ENCODE measurements at regions not wholly inside any gene's neighbourhood (a gene's known extent, or its start where the extent isn't known, plus 50 kb on each side); places are given as distances from the start of the nearest gene placed in this dataset.
A peak's percentile ranks its signal among the peaks of the same experiment; 100 is the strongest.
"Not testable (repeated sequence)": the region's sequence is repeated elsewhere in the genome, so short reads cannot be mapped to it uniquely, and the experiment has no call there.

DNA sequence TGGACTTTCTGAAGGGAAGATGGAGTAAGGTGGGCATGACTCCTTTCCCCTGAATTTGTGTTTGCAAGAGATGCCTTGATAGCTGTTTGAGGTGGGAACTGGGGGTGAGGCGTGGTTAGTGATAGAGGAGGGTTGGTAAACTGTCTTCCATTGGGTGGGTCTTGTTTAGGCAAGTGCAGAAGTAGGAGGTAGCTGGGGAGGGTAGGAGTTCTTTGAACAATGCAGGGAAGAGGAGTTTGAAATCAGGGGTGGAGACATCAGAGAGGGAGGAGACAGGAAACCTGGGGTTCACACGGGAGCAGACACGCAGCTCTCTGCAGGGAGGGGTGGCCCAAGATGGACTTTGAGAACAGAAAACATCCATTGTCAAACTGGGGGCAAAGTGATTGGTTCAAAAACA lies 267.1 kb downstream of the TSN start:
- DNase-seq, result no peak

DNA sequence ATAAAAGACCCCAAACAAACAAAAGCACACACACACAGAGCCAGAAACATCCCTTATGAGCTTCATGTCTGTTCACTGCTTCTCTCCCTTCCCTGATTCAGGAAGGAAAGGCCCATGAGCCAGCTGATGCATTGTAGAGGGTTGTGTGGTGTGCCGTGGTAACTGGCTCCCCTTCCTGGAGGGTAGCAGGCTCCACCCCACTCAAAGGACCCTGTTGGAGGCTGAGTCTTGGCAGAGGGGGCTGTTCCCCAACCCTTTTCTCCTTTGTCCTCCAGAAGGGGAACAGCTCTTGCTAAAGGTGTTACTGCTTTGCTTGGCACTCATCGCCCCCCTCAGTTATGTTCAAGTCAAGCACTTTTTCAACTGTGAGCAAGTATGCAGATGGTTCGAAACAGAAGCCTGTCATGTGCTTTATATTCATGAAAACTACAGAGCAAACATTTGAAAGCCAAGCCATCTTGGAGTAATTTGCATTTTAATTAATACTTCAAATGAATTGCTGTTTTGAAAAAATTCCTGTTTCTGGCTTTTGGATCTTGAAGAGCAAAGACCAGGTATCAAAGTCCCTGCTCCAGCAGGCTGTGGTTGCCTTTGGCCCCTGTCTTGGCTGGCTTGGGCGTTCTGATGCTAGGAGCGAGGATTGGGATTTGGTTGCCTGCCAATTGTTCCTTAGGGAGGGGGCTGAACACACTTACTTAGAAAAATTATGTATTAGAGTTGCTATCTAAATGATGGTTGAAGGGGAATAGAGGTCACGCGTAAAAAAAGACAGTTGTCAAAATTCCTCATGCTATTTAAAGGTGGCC lies 267.8 kb downstream of the TSN start:
- DNase-seq, result no peak

DNA sequence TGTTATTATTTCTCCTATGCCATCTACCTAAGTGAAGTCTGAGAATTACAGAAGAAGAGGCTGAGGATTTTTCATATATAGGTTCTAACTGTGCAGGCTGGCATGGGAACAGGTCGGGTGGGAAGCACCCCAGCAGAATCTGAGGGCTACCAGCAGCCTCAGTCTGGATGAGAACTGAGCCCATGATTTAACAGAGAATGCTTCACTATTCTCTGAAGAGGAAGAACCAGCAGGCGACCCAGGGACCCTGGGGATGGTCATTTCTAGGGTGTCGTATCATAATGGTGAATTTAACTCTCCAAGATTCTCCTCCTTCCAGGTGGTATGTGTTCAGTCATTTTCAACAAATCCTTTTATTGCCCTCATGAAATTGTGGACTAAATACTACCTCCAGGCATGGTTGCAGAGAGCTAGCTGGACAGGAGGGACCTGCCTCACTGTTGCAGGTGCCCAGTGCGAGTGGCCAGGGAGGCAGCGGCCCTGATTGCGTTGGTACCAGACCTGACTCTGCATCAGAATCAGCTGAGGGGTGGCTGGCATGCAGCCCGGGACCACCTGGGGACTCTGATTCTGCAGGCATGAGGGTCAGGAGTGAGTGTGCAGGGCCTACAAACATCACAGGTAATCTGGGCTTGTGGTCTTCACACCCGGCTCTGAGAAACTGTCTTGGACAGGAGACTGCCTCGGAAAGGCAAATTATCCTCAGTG lies 272.2 kb downstream of the TSN start:
- no peak for DNase-seq

DNA sequence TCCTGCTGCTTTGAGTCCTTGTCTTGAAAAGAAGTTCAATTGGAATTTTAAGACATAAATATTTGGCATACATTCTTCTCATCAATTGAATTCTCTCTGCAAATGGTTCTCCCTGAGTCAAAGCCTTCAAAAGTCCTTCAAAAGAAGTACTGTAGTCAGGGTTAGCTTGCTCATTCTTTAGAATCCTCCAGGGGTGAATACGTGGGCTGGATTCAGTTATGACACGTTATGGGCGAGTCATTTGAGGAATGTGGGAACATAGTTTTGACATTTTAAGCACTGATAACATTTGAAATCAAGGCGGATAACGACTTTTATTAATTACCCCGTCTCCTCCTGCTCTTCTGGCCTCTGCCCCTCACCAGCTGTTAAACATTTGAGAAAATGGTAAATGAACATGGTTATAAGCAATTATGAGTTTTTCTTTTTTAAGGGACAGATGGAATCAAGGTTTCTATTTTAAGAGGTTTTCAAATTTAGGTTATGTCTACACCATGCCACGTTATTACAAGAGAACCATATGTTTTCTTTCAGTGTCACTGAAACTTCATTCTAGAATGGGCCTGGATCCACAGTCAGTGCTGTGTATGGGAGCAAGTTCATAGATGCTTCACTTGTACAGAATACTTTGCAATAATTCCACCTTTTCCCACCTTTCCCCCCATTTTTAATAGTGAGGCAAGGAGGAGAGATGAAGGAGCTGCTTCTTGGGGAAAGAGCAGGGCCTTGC lies 273.1 kb downstream of the TSN start:
- no peak for DNase-seq

DNA sequence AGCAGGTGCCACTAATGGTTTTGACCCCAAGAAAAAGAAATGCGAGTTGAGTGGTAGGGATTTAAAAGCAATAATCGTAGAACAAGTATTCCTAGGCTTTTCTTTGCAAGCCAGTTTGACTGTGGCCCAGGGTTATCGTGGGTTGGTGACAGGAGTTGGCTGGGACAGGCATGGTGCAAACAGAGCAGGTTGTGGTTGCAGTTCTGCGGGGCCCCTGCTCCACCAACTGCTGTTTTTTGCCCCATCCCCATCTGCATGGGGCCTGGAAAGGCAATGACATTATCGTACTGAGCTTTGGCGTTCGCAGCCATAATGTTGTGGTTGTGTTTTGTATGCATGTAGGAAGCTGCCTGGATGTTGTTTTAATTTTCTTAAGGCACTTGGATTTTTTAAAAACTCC lies 274.0 kb downstream of the TSN start:
- DNase-seq, result no peak

DNA sequence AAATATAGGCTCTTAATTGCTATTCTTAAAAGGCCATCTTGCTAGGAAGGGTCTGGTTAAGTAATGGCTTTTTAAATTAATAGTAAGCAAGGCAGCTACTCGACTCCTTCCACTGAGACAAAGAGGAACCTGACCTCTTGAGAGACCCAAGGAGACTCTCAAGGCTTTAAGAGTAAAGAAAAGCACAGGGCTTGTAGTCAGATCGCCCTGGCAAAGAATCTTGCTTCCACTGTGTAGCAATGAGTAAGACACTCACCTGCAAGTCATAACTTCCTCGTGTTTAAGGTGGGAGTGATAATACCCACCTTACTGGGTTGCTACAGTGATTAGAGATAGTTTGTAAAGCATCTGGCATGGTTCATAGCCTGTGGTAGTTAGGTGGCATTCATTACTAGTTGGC lies 274.5 kb downstream of the TSN start:
- DNase-seq, result no peak

DNA sequence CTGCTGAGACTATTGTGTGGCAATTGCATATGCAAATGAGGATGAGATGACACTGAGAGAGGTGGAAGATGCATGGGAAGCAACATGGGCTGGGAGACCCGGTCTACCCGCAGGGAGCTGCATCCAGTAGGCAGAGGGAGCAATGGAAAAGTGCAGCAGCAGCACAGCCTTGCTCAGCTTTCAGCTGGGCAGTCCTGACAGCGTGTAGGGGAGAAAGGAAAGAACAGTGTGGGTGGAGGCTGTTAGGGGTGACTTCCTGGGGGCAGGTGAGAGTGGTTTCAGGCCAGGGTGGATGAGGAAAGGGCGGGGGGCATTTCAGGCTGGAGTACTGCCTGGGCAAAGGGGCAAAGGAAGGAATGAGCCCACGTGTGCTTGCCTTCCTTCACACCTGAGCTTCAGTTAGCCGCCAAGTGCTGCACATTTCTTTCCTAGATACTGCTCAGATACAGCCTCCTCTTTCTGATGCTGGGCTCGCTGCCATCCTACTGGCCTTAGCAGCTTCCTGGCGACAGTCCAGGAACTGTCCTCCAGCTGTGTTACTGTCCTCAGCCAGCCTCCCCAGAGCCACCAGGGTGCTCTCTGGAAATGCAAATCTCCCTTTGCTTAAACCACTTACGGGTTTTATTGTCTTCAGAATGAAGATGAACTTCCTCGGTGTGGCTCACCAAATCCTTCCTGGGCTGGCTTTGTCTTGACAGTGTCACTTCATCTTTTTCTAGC lies 276.3 kb downstream of the TSN start:
- DNase-seq, result peak; percentile 60

DNA sequence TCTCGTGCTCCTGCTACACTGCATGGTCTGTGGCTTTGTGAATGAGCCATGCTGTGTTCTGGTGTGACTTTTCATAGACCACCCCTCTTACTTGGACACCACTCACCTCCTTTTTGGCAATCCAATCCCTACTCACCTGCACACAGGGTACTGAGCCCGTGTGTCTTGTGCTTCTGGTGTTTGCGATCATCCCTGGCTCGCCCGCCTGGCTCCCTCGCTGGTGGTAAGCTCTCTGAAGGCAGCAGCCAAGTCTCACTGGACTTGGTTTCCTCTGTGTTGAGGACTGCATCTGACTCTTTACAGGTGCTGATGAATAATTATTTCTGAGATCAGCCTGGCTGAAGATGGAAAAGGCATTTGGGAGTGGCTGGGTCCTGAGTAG lies 276.8 kb downstream of the TSN start:
- no peak for DNase-seq

DNA sequence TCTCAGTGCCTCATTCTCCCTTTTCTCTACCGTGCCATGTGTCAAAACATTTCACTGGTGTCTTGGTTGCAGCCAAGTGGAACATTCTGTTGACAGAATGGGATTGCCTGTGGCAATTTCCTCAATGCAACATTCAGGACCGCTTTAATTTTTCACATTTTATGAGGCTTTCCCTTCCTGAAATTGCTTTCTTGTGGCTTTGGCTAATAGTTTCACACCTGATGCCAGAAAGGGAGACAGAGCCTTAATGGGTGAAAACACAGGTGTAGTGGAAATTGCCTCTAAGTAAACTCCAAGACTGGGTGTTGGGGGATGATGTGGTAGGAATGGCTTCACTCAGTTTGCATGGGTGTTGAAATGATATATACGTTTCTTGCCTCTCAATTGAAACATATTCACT lies 278.3 kb downstream of the TSN start:
- DNase-seq, result no peak

DNA sequence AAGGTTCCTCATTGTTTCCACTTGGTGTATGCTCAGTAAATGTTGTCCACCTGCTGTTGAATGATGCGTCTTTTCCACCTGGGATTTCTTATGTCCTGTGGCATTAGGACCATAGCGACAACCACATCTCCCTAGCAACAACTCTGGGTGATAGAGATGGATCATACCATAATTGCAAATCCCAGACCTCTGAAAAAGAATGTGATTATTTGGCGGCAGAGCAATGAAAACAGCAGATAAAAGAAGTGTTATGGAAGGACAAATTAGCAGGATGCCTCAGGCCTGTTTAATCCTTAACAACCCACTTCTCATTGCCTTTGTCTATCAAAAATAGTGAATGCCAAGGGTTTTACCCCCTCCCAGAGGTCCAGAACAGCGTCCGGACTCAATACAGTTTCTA lies 278.9 kb downstream of the TSN start:
- no peak for DNase-seq

DNA sequence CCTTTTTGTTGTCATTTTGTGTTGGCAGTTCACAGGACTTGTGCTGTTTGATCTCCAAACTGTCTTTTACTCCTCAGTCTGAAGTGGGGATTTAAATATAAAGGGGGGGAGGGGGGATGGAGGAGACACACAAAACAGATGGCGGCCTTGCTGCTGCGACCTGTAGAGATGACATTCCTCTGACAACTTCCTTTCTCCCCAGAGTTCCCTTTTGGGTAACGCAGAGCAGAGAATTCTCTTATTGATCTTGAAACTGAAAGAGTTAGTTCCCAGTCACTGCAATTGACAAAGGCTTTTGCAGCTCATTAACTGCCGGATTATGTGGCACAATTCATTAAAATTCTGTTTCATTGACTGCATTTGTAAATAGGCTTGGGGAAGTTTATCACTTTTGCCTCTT lies 279.3 kb downstream of the TSN start:
- DNase-seq, result no peak

DNA sequence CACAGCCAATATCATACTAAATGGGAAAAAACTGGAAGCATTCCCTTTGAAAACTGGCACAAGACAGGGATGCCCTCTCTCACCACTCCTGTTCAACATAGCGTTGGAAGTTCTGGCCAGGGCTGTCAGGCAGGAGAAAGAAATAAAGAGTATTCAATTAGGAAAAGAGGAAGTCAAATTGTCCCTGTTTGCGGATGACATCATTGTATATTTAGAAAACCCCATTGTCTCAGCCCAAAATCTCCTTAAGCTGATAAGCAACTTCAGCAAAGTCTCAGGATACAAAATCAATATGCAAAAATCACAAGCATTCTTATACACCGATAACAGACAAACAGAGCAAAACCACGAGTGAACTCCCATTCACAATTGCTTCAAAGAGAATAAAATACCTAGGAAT lies 283.4 kb downstream of the TSN start:
- not testable (repeated sequence) for DNase-seq

DNA sequence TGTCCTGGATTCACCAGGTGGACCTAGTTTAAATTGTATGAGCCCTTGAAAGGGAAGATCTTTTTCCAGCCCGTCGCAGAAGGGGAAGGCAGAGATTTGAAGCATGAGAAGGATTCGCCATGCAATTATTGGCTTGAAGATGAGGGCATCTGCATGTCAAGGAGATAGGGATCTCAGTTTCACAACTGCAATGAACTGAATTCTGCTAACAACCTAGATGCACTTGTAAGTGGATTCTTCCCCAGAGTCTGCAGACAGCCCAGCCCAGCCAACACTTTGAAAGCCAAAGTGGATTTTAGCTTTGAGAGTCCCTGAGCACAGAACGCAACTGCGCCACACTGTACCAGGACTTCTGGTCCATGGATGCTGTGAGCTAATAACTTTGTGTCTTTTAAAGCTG lies 286.0 kb downstream of the TSN start:
- no peak for DNase-seq

DNA sequence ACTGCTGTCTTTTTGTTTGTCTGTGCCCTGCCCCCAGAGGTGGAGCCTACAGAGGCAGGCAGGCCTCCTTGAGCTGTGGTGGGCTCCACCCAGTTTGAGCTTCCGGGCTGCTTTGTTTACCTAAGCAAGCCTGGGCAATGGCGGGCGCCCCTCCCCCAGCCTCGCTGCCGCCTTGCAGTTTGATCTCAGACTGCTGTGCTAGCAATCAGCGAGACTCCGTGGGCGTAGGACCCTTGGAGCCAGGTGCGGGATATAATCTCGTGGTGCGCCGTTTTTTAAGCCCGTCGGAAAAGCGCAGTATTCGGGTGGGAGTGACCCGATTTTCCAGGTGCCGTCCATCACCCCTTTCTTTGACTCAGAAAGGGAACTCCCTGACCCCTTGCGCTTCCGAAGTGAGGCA lies 296.2 kb downstream of the TSN start:
- DNase-seq, result not testable (repeated sequence)

DNA sequence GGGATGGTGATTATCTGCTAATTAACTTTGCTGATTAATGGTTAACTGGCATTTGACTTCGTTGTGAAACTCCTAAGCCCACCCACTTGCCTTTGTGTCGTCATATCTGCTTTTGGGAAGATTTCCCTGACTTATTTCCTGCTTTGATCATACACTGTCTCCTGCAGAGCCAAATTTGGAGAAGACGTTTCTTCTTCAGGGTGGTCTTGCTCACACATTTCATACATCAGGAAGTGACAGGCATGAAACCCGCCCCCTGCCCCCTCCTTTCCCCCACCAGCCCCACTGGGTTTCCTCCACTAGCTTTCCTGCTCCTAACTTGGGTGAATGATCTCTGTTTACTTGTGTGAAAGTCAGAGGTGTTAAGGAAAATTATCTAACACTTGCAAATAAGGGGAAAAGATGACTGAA lies 300.1 kb downstream of the TSN start:
- no peak for DNase-seq

DNA sequence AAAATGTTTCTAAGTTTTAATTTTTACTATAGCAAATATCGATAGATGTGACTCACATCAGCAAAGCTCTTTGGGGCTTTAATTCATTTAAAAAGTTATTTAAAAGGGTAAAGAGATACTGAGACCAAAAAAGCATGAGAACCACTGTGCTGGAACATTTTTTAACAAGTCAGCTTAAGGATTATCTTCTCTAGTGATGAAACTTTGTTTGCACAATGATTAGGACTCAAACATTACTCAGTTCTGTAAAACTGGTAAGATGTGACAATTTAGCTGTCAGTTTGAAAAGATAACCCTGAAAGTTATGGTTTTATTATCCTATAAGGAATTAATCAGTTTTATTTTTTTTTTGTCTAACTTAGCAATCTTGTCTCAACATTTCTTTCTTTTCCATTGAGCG lies 301.4 kb downstream of the TSN start:
- DNase-seq, result peak; percentile 29

DNA sequence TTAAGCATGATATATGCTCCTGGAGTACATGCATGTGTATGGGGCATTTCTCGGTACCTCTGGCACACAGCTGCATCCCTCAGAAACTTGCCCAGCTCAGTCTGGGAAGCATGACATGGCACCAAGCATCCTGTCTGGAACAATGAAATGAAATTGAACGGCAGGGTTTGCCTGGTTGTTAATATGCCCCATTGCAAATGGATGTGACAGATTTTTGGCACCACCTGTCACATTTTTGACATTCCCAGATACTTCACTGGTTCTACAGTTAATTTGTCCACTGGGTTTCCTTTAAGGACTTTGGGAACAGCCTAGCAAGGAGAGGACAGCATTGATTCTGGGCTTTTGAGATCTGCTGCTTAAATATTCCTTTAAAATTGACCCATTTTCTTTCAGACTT lies 305.8 kb downstream of the TSN start:
- DNase-seq, result no peak

DNA sequence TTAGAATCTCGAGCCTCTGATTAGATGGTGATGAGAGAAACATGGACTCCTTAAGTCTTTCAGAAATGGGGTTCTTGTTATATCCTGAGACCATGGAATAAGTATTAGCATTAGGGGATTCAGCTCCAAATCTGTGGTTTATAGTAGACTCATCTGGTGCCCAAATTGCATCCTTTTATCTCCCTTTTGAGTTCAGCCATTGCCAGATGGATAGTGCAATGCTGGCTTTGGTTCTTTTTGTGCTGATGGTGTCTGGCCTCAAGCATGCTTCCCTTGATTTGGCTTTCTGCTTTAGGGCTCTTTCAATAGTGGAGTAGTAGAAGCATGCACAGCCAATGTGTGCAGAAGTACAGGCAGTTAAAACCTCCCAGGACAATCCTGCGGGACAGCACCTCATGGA lies 306.4 kb downstream of the TSN start:
- no peak for DNase-seq

DNA sequence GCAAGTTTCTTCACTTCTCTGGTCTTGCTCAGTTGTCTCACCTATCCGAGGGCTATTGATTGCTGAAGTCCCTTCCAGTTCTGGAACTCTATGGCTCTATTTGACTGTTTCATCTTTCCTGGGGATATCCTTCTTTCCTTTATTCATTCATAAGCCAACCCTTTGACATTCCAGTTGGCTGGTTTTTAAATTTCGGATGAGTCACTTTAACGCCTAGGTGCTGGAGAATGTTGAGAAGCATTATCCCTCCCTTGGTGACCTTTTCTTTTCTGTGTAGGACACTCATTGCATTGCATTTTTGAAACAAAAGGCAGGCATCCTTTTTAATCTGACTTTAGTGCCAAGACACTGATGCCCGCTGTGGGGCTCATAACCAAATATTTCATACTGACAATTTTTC lies 307.1 kb downstream of the TSN start:
- DNase-seq, result no peak

DNA sequence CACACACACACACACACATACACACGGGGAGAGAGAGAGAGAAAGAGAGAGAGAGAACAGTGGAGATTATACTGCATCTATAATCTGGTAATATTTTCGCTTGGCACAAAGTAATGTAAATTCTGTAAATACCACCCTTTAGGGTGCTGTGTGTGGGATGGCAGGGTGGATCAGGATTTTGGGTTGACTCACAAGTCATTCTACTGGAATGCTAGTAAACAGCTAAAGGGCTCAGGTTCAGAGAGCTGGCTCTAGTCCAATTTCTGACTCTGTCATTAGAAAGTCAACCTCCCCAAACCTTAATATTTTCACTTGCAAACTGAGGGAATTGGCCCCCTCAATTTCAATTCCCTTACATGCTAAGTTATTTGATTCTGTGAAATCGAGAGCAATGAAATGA lies 308.3 kb downstream of the TSN start:
- DNase-seq, result no peak

DNA sequence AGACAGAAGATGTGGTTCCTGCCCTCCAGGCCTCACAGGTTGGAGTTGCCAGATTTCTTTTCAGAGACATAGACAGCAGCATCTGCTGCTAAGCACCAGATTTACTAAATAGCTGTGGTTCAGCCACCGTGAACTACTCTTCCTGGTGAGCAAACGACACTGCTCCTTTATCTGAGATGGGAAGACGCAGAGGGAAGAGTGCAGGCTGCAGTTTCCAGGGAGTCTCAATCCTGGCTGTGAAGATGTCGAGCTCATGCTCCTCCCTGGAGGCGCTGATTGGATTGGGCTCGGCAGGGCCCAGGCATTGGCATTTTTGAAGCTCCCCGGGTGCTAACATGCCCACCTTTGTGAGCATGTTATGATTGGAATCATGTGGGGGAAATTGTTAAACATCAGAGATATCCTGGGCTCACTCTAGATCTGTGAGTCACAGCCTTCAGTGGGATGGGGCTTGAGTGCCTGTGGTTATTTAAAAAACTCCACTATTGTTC lies 314.8 kb downstream of the TSN start:
- no peak for DNase-seq

DNA sequence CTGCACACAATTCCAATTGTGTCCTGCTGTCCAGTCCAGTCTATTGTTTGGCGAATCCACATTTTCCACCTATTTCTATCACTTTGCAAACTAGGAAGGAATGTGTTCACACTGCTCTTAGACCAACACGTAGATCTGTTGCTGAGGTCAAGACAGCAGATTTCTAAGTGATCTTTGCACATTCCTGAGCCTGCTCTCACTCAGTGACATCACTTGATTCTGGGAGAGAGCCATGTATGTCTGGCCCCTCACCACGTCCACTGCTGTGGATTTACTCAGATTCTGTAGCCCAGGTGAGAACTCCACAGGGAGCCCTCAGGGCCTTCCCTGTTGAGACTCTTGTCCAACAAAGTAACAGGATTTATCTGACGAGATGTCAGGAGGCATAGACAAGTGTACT lies 317.2 kb downstream of the TSN start:
- no peak for DNase-seq

DNA sequence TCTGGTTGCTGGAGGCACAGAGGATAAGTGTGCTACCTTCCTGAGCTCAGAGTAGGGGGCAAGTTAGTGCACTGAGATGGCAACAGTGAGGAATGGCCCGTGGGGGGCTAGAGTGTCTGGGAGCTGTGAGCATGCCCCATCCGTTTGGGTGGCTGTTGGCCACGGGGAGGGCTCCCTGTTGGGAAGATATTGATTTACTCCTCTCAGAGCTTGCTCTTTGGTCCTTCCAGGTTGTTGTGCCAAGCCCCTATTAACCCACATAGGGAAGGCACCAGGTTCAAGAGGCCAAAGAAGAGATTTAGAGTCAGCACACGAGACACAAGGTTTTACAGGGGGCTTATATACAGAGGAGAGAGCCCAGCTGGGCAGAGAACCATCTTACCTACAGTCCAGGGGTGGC lies 318.8 kb downstream of the TSN start:
- DNase-seq, result no peak

Data from DMS53 (cell line).